Liver (tissue), 3 donors: ENCODE measurements at regions not wholly inside any gene's neighbourhood (a gene's known extent, or its start where the extent isn't known, plus 50 kb on each side); places are given as distances from the start of the nearest gene placed in this dataset.

Experiments used
- CTCF ChIP-seq: fragments of 150-350 bp; IDR thresholded peaks from 2 replicates; pipeline ENCODE4 v1.5.1; 2017; ENCODE audit warnings: improper control_type of control experiment, low read depth, low read length; ENCODE audit not compliant: missing input control
- EGR1 ChIP-seq, 2 donors: IDR thresholded peaks; 2 replicates each; pipeline ENCODE4 v1.6.1; 2016 to 2018; ENCODE audit warnings: antibody characterized with exemption in 2 of 2, low read depth in 2 of 2
- FOXA1 ChIP-seq: IDR thresholded peaks from 2 replicates; pipeline ENCODE4 v1.6.1; 2016; ENCODE audit warnings: antibody characterized with exemption
- HNF4A ChIP-seq, 2 donors: conservative IDR thresholded peaks; 2 replicates each; pipeline ENCODE4 v1.6.1; 2016; ENCODE audit warnings: antibody characterized with exemption in 2 of 2, mild to moderate bottlenecking in 2 of 2
- JUND ChIP-seq, 2 donors: IDR thresholded peaks; 2 replicates each; pipeline ENCODE4 v1.6.1; 2016; ENCODE audit warnings: antibody characterized with exemption in 2 of 2
- MAX ChIP-seq: IDR thresholded peaks from 2 replicates; pipeline ENCODE4 v1.6.1; 2016; ENCODE audit warnings: antibody characterized with exemption
- NR2F2 ChIP-seq: IDR thresholded peaks from 2 replicates; pipeline ENCODE4 v1.6.1; 2016; ENCODE audit warnings: antibody characterized with exemption
- RAD21 ChIP-seq, 2 donors: IDR thresholded peaks; 2 replicates each; pipeline ENCODE4 v1.6.1; 2016; ENCODE audit warnings: antibody characterized with exemption in 2 of 2, mild to moderate bottlenecking in 2 of 2
- REST ChIP-seq: IDR thresholded peaks from 2 replicates; pipeline ENCODE4 v1.6.1; 2016; ENCODE audit warnings: antibody characterized with exemption, mild to moderate bottlenecking
- SP1 ChIP-seq: IDR thresholded peaks from 2 replicates; pipeline ENCODE4 v1.6.1; 2018; ENCODE audit warnings: antibody characterized with exemption, mild to moderate bottlenecking
- TAF1 ChIP-seq: conservative IDR thresholded peaks from 2 replicates; pipeline ENCODE4 v1.6.1; 2016; ENCODE audit warnings: antibody characterized with exemption, mild to moderate bottlenecking
- donor health status: healthy.
- donor health status: healthy.

GRCh38 chr17:59470624-59471297 is 94.6 kb upstream of the DHX40 start:
- TF ChIP-seq HNF4A (conservative IDR thresholded peaks at IDR 0.05): no peak
- no peak for TF ChIP-seq CTCF
- no peak for TF ChIP-seq NR2F2
- TF ChIP-seq FOXA1: no peak
- TF ChIP-seq JUND (IDR thresholded peaks at IDR 0.05): no peak
- no peak for TF ChIP-seq MAX
- no peak for TF ChIP-seq EGR1 (IDR thresholded peaks at IDR 0.05; ENCODE audit: low read depth in 2 of 2)
- TF ChIP-seq RAD21 (IDR thresholded peaks at IDR 0.05): no peak
- no peak for TF ChIP-seq SP1
- TF ChIP-seq REST: no peak
- TF ChIP-seq TAF1: no peak
